ENCODE measurements at regions not wholly inside any gene's neighbourhood (a gene's known extent, or its start where the extent isn't known, plus 50 kb on each side); places are given as distances from the start of the nearest gene placed in this dataset.

DNA sequence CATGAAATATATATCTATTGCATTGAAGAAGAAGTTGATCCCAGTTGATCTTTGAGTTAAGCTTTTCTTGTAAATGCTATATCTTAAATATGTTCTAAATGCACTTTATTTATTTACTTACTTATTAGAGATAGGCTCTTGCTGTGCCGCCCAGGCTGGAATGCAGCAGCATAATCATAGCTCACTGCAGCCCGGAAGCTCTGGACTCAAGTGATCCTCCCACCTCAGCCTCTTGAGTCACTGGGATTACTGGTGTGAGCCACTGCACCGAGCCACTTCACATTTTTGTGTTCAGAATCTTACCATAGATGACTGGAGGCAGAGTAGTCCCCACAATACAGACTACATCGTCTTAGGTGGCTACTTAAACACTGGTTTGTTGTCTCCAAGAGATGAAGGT is 324.3 kb upstream of the SLIT2 start:
- Mint-ChIP-seq H3K36me3 (ENCODE audit: low read depth, unreplicated experiment) (no peaks in the 10 kb centered on the region), H3K4me1 (ENCODE audit: unreplicated experiment) (no peaks in the 10 kb centered on the region), H3K27ac (ENCODE audit: unreplicated experiment) (no peak overlapping the region), H3K9me3 (ENCODE audit: unreplicated experiment) (no peaks in the 10 kb centered on the region), H3K27me3 (ENCODE audit: unreplicated experiment) (peaks cover 2% of the 10 kb centered on the region), H3K4me3 (ENCODE audit: unreplicated experiment) (no peak overlapping the region)
- no peak for DNase-seq (ENCODE audit: low spot score)
- TF ChIP-seq, protein P1, sequence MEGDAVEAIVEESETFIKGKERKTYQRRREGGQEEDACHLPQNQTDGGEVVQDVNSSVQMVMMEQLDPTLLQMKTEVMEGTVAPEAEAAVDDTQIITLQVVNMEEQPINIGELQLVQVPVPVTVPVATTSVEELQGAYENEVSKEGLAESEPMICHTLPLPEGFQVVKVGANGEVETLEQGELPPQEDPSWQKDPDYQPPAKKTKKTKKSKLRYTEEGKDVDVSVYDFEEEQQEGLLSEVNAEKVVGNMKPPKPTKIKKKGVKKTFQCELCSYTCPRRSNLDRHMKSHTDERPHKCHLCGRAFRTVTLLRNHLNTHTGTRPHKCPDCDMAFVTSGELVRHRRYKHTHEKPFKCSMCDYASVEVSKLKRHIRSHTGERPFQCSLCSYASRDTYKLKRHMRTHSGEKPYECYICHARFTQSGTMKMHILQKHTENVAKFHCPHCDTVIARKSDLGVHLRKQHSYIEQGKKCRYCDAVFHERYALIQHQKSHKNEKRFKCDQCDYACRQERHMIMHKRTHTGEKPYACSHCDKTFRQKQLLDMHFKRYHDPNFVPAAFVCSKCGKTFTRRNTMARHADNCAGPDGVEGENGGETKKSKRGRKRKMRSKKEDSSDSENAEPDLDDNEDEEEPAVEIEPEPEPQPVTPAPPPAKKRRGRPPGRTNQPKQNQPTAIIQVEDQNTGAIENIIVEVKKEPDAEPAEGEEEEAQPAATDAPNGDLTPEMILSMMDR (IDR thresholded peaks at IDR 0.05; ENCODE audit: unreplicated experiment), result no peak

DNA sequence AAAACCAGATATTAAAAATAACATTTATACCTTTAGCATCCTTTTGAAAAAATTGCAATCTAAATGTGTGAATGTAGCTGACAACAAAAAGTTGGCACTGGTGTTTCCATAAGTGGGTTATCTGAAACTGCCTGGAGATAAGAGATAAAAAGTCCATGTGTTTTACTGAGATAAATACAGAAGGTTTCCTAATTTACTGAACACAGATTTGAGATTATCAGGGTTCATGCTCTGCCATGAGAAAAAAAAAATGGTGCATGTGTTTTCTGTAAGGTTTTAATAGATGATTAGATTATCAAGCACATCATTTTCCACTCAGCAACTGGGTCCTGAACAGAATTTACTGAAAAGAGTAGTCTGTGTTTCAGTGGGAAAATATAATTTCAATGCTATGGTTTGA is 326.2 kb upstream of the SLIT2 start:
- TF ChIP-seq, protein P1 (IDR thresholded peaks at IDR 0.05; ENCODE audit: unreplicated experiment), result no peak
- no peak for DNase-seq (ENCODE audit: low spot score)
- Mint-ChIP-seq H3K27ac (ENCODE audit: unreplicated experiment) (no peak overlapping the region), H3K4me3 (ENCODE audit: unreplicated experiment) (no peak overlapping the region), H3K9me3 (ENCODE audit: unreplicated experiment) (no peaks in the 10 kb centered on the region), H3K4me1 (ENCODE audit: unreplicated experiment) (no peaks in the 10 kb centered on the region), H3K27me3 (ENCODE audit: unreplicated experiment) (peaks cover 2% of the 10 kb centered on the region), H3K36me3 (ENCODE audit: low read depth, unreplicated experiment) (no peaks in the 10 kb centered on the region)

DNA sequence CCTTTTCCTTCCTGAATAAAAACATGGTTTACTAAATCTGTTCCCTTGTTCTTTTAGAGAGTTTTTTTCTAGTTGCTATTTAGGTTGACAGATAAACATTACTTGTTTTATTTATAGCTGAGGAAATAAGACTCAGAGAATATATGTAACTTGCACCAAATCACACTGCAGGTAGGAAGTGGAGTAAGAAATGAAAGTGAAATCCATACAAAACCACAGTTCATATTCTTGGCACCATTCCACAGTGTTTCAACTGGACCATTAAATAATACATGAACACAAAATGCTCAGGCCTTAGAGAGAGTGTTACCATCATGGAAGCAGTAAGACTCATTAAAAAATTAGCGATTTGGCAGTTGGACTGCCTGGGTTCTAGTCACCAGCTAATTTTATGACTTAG is 326.9 kb upstream of the SLIT2 start:
- no peaks in the 10 kb centered on the region for H3K4me1 Mint-ChIP-seq (ENCODE audit: unreplicated experiment)
- H3K36me3 Mint-ChIP-seq (ENCODE audit: low read depth, unreplicated experiment), result no peaks in the 10 kb centered on the region
- no peaks in the 10 kb centered on the region for H3K27me3 Mint-ChIP-seq (ENCODE audit: unreplicated experiment)
- H3K9me3 Mint-ChIP-seq (ENCODE audit: unreplicated experiment), result no peaks in the 10 kb centered on the region
- TF ChIP-seq, protein P1 (IDR thresholded peaks at IDR 0.05; ENCODE audit: unreplicated experiment), result no peak
- no peak overlapping the region for H3K27ac Mint-ChIP-seq (ENCODE audit: unreplicated experiment)
- H3K4me3 Mint-ChIP-seq (ENCODE audit: unreplicated experiment), result no peak overlapping the region
- DNase-seq (ENCODE audit: low spot score), result no peak

DNA sequence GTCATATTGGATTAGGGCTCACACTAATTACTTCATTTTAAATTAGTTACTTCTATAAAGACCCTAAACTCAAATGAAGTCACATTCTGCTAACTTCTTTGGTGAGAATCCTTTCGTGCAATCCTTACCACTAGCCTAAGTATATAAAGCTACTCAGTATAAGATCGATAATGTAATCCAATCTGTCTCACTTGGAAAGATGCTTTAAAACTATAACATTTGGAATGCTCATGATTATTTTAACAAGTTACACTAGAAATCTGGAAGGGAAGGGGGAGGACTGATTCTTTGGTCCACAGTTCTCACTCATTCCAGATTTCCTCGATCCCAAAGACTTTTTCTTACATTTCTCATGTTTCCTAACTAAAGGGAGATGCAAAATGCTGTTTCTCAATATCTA is 336.4 kb upstream of the SLIT2 start:
- H3K4me3 Mint-ChIP-seq (ENCODE audit: unreplicated experiment), result no peak overlapping the region
- no peaks in the 10 kb centered on the region for H3K4me1 Mint-ChIP-seq (ENCODE audit: unreplicated experiment)
- DNase-seq (ENCODE audit: low spot score), result no peak
- no peaks in the 10 kb centered on the region for H3K36me3 Mint-ChIP-seq (ENCODE audit: low read depth, unreplicated experiment)
- H3K27me3 Mint-ChIP-seq (ENCODE audit: unreplicated experiment), result no peaks in the 10 kb centered on the region
- H3K9me3 Mint-ChIP-seq (ENCODE audit: unreplicated experiment), result no peaks in the 10 kb centered on the region
- TF ChIP-seq, protein P1 (IDR thresholded peaks at IDR 0.05; ENCODE audit: unreplicated experiment), result no peak
- H3K27ac Mint-ChIP-seq (ENCODE audit: unreplicated experiment), result no peak overlapping the region

DNA sequence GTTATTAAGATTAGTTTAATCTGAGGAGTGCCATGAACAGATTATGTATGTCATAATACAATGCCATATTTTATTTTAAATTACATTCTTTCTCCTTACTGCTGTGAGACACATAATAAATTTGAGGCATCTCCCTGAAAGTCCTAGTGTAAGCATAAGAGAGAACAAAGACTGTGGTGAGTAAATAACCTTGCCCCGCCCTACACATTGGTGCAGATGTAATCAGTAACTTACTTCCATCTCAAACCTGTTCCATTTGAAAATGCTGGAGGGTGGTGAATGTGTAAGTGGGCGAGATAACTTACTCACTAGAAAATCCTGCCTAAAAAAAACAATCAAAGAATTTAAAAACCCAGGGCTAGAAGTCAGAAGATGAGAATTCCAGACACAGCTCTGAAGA is 338.1 kb upstream of the SLIT2 start:
- Mint-ChIP-seq H3K36me3 (ENCODE audit: low read depth, unreplicated experiment) (no peaks in the 10 kb centered on the region), H3K4me3 (ENCODE audit: unreplicated experiment) (no peak overlapping the region), H3K4me1 (ENCODE audit: unreplicated experiment) (no peaks in the 10 kb centered on the region), H3K27ac (ENCODE audit: unreplicated experiment) (no peak overlapping the region), H3K27me3 (ENCODE audit: unreplicated experiment) (no peaks in the 10 kb centered on the region), H3K9me3 (ENCODE audit: unreplicated experiment) (no peaks in the 10 kb centered on the region)
- DNase-seq (ENCODE audit: low spot score), result no peak
- TF ChIP-seq, protein P1 (IDR thresholded peaks at IDR 0.05; ENCODE audit: unreplicated experiment), result no peak

Data from endothelial cell (in vitro differentiated cells).